Gastrocnemius medialis (tissue), 4 donors: ENCODE measurements at regions not wholly inside any gene's neighbourhood (a gene's known extent, or its start where the extent isn't known, plus 50 kb on each side); places are given as distances from the start of the nearest gene placed in this dataset.

Source experiments
- ATAC-seq, 2 donors: fragments of 150-250 bp; one replicate each; pipeline ENCODE4 v1.9.1; 2016
- DNase-seq, 2 donors: peaks; one replicate each; pipeline ENCODE4 v3.0.0-alpha.2; 2019
- H3K27ac ChIP-seq, 4 donors: fragments of 200-600 bp; sonication (generic); 1 replicate in 1 of 4; 2 replicates in 3 of 4; pipeline ENCODE4 v1.5.1; 2016 to 2018; ENCODE audit warnings: mild to moderate bottlenecking in 2 of 4, moderate library complexity in 1 of 4
- H3K27me3 ChIP-seq, 3 donors: fragments of 200-600 bp; sonication (generic) in 2 of 3; 1 replicate in 1 of 3; 2 replicates in 2 of 3; pipeline versions ENCODE4 v1.5.1 to v1.6.0; 2016 to 2019; ENCODE audit warnings: mild to moderate bottlenecking in 1 of 3, moderate library complexity in 1 of 3
- H3K36me3 ChIP-seq, 2 donors: fragments of 200-600 bp; sonication (generic) in 1 of 2; one replicate each; pipeline ENCODE4 v1.5.1; 2017 to 2018
- H3K4me1 ChIP-seq, 2 donors: fragments of 200-600 bp; sonication (generic) in 1 of 2; one replicate each; pipeline ENCODE4 v1.5.1; 2016 to 2017; ENCODE audit warnings: mild to moderate bottlenecking in 2 of 2
- H3K4me3 ChIP-seq, 4 donors: fragments of 200-600 bp; sonication (generic) in 3 of 4; 1 replicate in 1 of 4; 2 replicates in 3 of 4; pipeline ENCODE4 v1.5.1; 2016 to 2019; ENCODE audit warnings: mild to moderate bottlenecking in 2 of 4
- H3K9me3 ChIP-seq, 3 donors: fragments of 200-600 bp; sonication (generic) in 2 of 3; 1 replicate in 1 of 3; 2 replicates in 2 of 3; pipeline ENCODE4 v1.5.1; 2016 to 2019
- CTCF ChIP-seq, 5 experiments: fragments of 450-650 bp in 3 of 5; fragments of 200-600 bp in 2 of 5; sonication (generic) in 2 of 5; IDR thresholded peaks in 4 of 5; conservative IDR thresholded peaks in 1 of 5; 1 replicate in 4 of 5; 2 replicates in 1 of 5; pipeline ENCODE4 v1.5.1; 2016 to 2019; ENCODE audit warnings: antibody characterized with exemption in 5 of 5, mild to moderate bottlenecking in 3 of 5, moderate library complexity in 3 of 5
- POLR2A ChIP-seq, 2 donors: fragments of 450-650 bp; IDR thresholded peaks; one replicate each; pipeline ENCODE4 v1.6.1; 2017; ENCODE audit warnings: antibody characterized with exemption in 2 of 2, mild to moderate bottlenecking in 2 of 2, moderate library complexity in 2 of 2
- in situ Hi-C, 4 donors: fragments of 200-750 bp; cut with MboI; loops; one replicate each; pipeline versions ENCODE4 v1.15.0 to v1.8.0; 2017; ENCODE audit warnings: low sequenced_read_pairs in 4 of 4
- intact Hi-C: fragments of 100-400 bp; cut with DNase I; formaldehyde crosslinking; loops from one replicate; pipeline ENCODE4 v1.15.1; 2023; ENCODE audit warnings: low total_unique reads

- H3K27me3 ChIP-seq = no peaks in the 10 kb centered on the region
- H3K36me3 ChIP-seq = no peaks in the 10 kb centered on the region
- H3K4me3 ChIP-seq = no peak overlapping the region
- no peak for DNase-seq
- intact Hi-C loops = no loop called here
- TF ChIP-seq CTCF (IDR thresholded peaks at IDR 0.05 in 4 of 5, conservative IDR thresholded peaks at IDR 0.05 in 1 of 5) (no peak), POLR2A (IDR thresholded peaks at IDR 0.05) (no peak)
- in situ Hi-C loops = no loop called here
- no peaks in the 10 kb centered on the region for H3K4me1 ChIP-seq
- no peak for ATAC-seq
- H3K27ac ChIP-seq = no peak overlapping the region
- no peaks in the 10 kb centered on the region for H3K9me3 ChIP-seq
Measured at GRCh38 chr3:35383216-35383615, 256.1 kb upstream of the ARPP21 start.

- H3K36me3 ChIP-seq = no peaks in the 10 kb centered on the region
- H3K27me3 ChIP-seq = no peaks in the 10 kb centered on the region
- ATAC-seq = no peak
- H3K4me1 ChIP-seq = no peaks in the 10 kb centered on the region
- TF ChIP-seq POLR2A (IDR thresholded peaks at IDR 0.05) = no peak
- no peak for TF ChIP-seq CTCF (IDR thresholded peaks at IDR 0.05 in 4 of 5, conservative IDR thresholded peaks at IDR 0.05 in 1 of 5)
- no peak overlapping the region for H3K4me3 ChIP-seq
- DNase-seq = no peak
- H3K9me3 ChIP-seq = no peaks in the 10 kb centered on the region
- H3K27ac ChIP-seq = no peak overlapping the region
- intact Hi-C loops = no loop called here
- in situ Hi-C loops = no loop called here
Measured at GRCh38 chr3:35383719-35384555, 255.4 kb upstream of the ARPP21 start.

GRCh38 chr3:35385271-35385670 is 254.1 kb upstream of the ARPP21 start:
- Histone ChIP-seq H3K4me3 (no peak overlapping the region), H3K36me3 (no peaks in the 10 kb centered on the region), H3K27ac (no peak overlapping the region), H3K9me3 (no peaks in the 10 kb centered on the region), H3K4me1 (no peaks in the 10 kb centered on the region), H3K27me3 (no peaks in the 10 kb centered on the region)
- ATAC-seq (no peak), DNase-seq (no peak)
- intact Hi-C loops (no loop called here), in situ Hi-C loops (no loop called here)
- TF ChIP-seq CTCF (IDR thresholded peaks at IDR 0.05 in 4 of 5, conservative IDR thresholded peaks at IDR 0.05 in 1 of 5) (no peak), POLR2A (IDR thresholded peaks at IDR 0.05) (no peak)

- in situ Hi-C loops (no loop called here), intact Hi-C loops (no loop called here)
- no peak overlapping the region for H3K4me3 ChIP-seq
- no peaks in the 10 kb centered on the region for H3K27me3 ChIP-seq
- no peak for TF ChIP-seq CTCF (IDR thresholded peaks at IDR 0.05 in 4 of 5, conservative IDR thresholded peaks at IDR 0.05 in 1 of 5)
- no peak for TF ChIP-seq POLR2A (IDR thresholded peaks at IDR 0.05)
- ATAC-seq (no peak), DNase-seq (no peak)
- no peaks in the 10 kb centered on the region for H3K4me1 ChIP-seq
- no peaks in the 10 kb centered on the region for H3K9me3 ChIP-seq
- no peak overlapping the region for H3K27ac ChIP-seq
- H3K36me3 ChIP-seq = no peaks in the 10 kb centered on the region
Measured at GRCh38 chr3:35389907-35390306, 249.4 kb upstream of the ARPP21 start.

GRCh38 chr3:35392187-35392586 is 247.1 kb upstream of the ARPP21 start:
- TF ChIP-seq POLR2A (IDR thresholded peaks at IDR 0.05) (no peak), CTCF (IDR thresholded peaks at IDR 0.05 in 4 of 5, conservative IDR thresholded peaks at IDR 0.05 in 1 of 5) (no peak)
- in situ Hi-C loops = no loop called here
- H3K36me3 ChIP-seq = no peaks in the 10 kb centered on the region

More at GRCh38 chr3:35392187-35392586, 247.1 kb upstream of the ARPP21 start:
- no peaks in the 10 kb centered on the region for H3K27me3 ChIP-seq
- no peak for ATAC-seq
- no peak overlapping the region for H3K27ac ChIP-seq
- no peaks in the 10 kb centered on the region for H3K4me1 ChIP-seq
- no peak overlapping the region for H3K4me3 ChIP-seq
- intact Hi-C loops = no loop called here
- no peaks in the 10 kb centered on the region for H3K9me3 ChIP-seq
- DNase-seq = no peak
